Fibroblast of lung (primary cell): ENCODE measurements at regions not wholly inside any gene's neighbourhood (a gene's known extent, or its start where the extent isn't known, plus 50 kb on each side); places are given as distances from the start of the nearest gene placed in this dataset.

Experiments
- DNase-seq, 2 donors: peaks; one replicate each; pipeline versions ENCODE4 v3.0.0 to v3.0.0-alpha.2; 2010; ENCODE audit warnings: low read depth in 2 of 2
- H2AFZ ChIP-seq: 2 replicates; pipeline ENCODE4 v1.5.1; 2012; ENCODE audit warnings: low read length, control low read depth, inconsistent platforms
- H3K27ac ChIP-seq: 2 replicates; pipeline ENCODE4 v1.5.1; 2011; ENCODE audit warnings: low read length, control low read depth; ENCODE audit not compliant: insufficient read depth
- H3K27me3 ChIP-seq: 2 replicates; pipeline ENCODE4 v1.5.1; 2011; ENCODE audit warnings: mild to moderate bottlenecking, low read length; ENCODE audit not compliant: control insufficient read depth, insufficient read depth
- H3K36me3 ChIP-seq: 2 replicates; pipeline ENCODE4 v1.5.1; 2011; ENCODE audit warnings: low read length; ENCODE audit not compliant: control insufficient read depth, insufficient read depth
- H3K4me1 ChIP-seq: 2 replicates; pipeline ENCODE4 v1.5.1; 2011; ENCODE audit warnings: low read length; ENCODE audit not compliant: control insufficient read depth, insufficient read depth; ENCODE audit errors: extremely low read depth
- H3K4me2 ChIP-seq: 2 replicates; pipeline ENCODE4 v1.5.1; 2011; ENCODE audit warnings: low read length, control low read depth; ENCODE audit not compliant: insufficient read depth; ENCODE audit errors: extremely low read depth
- H3K4me3 ChIP-seq, 4 experiments: fragments of 200-600 bp in 1 of 4; sonication (generic) in 1 of 4; replicated peaks in 1 of 4; 2 replicates each; pipeline ENCODE4 v1.5.1; 2011 to 2016; ENCODE audit warnings: low read length in 4 of 4, low read depth in 3 of 4, mild to moderate bottlenecking in 3 of 4, control low read depth in 2 of 4, inconsistent platforms in 1 of 4, mixed read lengths in 1 of 4; ENCODE audit not compliant: insufficient read depth in 1 of 4; ENCODE audit errors: control extremely low read depth in 1 of 4
- H3K79me2 ChIP-seq: 2 replicates; pipeline ENCODE4 v1.5.1; 2012; ENCODE audit warnings: mild to moderate bottlenecking, low read length, inconsistent platforms; ENCODE audit not compliant: control insufficient read depth, insufficient read depth
- H3K9ac ChIP-seq: 2 replicates; pipeline ENCODE4 v1.5.1; 2011; ENCODE audit warnings: mild to moderate bottlenecking, low read length, control low read depth; ENCODE audit not compliant: insufficient read depth
- H3K9me3 ChIP-seq: 2 replicates; pipeline ENCODE4 v1.5.1; 2012; ENCODE audit warnings: low read depth, low read length; ENCODE audit not compliant: control insufficient read depth, insufficient read depth
- H4K20me1 ChIP-seq: 2 replicates; pipeline ENCODE4 v1.5.1; 2011; ENCODE audit warnings: low read length; ENCODE audit not compliant: control insufficient read depth, insufficient read depth; ENCODE audit errors: extremely low read depth
- CTCF ChIP-seq, 2 donors: IDR thresholded peaks in 1 of 2; conservative IDR thresholded peaks in 1 of 2; 1 replicate in 1 of 2; 2 replicates in 1 of 2; pipeline ENCODE4 v1.5.1; 2011 to 2012; ENCODE audit warnings: low read length in 2 of 2, control low read depth in 1 of 2, inconsistent platforms in 1 of 2, low read depth in 1 of 2, mild to moderate bottlenecking in 1 of 2
- EZH2 ChIP-seq: IDR thresholded peaks from 2 replicates; pipeline ENCODE4 v1.5.1; 2012; ENCODE audit warnings: low read length, control low read depth, mild to moderate bottlenecking; ENCODE audit errors: missing control alignments

GRCh38 chr1:99455760-99456159, 190.2 kb upstream of the PALMD start:
- TF ChIP-seq EZH2 (no peak), CTCF (conservative IDR thresholded peaks at IDR 0.05 in 1 of 2, IDR thresholded peaks at IDR 0.05 in 1 of 2; ENCODE audit: low read depth in 1 of 2, low read length in 2 of 2) (no peak)

GRCh38 chr1:99456536-99456935, 189.4 kb upstream of the PALMD start:
- DNase-seq, result peak in 1 of 2 donors; percentile 68
- no peak overlapping the region for H3K27ac ChIP-seq
- no peak overlapping the region for H2AFZ ChIP-seq
- TF ChIP-seq EZH2, result no peak
- no peak for TF ChIP-seq CTCF (conservative IDR thresholded peaks at IDR 0.05 in 1 of 2, IDR thresholded peaks at IDR 0.05 in 1 of 2; ENCODE audit: low read depth in 1 of 2, low read length in 2 of 2)
- H3K79me2 ChIP-seq, result no peaks in the 10 kb centered on the region
- no peaks in the 10 kb centered on the region for H4K20me1 ChIP-seq
- no peaks in the 10 kb centered on the region for H3K27me3 ChIP-seq
- H3K4me2 ChIP-seq, result no peak overlapping the region
- no peak overlapping the region for H3K9ac ChIP-seq
- no peaks in the 10 kb centered on the region for H3K9me3 ChIP-seq
- no peaks in the 10 kb centered on the region for H3K36me3 ChIP-seq
- peaks cover 8% of the 10 kb centered on the region for H3K4me1 ChIP-seq
- no peak overlapping the region for H3K4me3 ChIP-seq

More at GRCh38 chr1:99455760-99456159, 190.2 kb upstream of the PALMD start:
- Histone ChIP-seq H3K4me3 (no peak overlapping the region), H3K4me1 (peaks cover 8% of the 10 kb centered on the region), H2AFZ (no peak overlapping the region), H4K20me1 (no peaks in the 10 kb centered on the region), H3K4me2 (no peak overlapping the region), H3K79me2 (no peaks in the 10 kb centered on the region), H3K27me3 (no peaks in the 10 kb centered on the region), H3K36me3 (no peaks in the 10 kb centered on the region), H3K27ac (no peak overlapping the region), H3K9ac (no peak overlapping the region), H3K9me3 (no peaks in the 10 kb centered on the region)
- DNase-seq, result peak in 1 of 2 donors; percentile 61

GRCh38 chr1:99457381-99458165, 188.3 kb upstream of the PALMD start:
- Histone ChIP-seq H3K4me2 (peak overlapping the region; percentile 7), H3K27ac (peak overlapping the region; percentile 28), H2AFZ (peak overlapping the region; percentile 26)

More at GRCh38 chr1:99457381-99458165, 188.3 kb upstream of the PALMD start:
- H3K4me1 ChIP-seq, result peaks cover 8% of the 10 kb centered on the region
- H3K27me3 ChIP-seq, result no peaks in the 10 kb centered on the region
- H3K79me2 ChIP-seq, result no peaks in the 10 kb centered on the region
- H3K9me3 ChIP-seq, result no peaks in the 10 kb centered on the region
- no peak overlapping the region for H3K9ac ChIP-seq
- H3K4me3 ChIP-seq, result no peak overlapping the region
- no peak for TF ChIP-seq EZH2
- TF ChIP-seq CTCF (conservative IDR thresholded peaks at IDR 0.05 in 1 of 2, IDR thresholded peaks at IDR 0.05 in 1 of 2; ENCODE audit: low read depth in 1 of 2, low read length in 2 of 2), result no peak
- peak; percentile 53 to 83 for DNase-seq
- no peaks in the 10 kb centered on the region for H4K20me1 ChIP-seq
- H3K36me3 ChIP-seq, result no peaks in the 10 kb centered on the region
